Dedifferentiated amniotic fluid mesenchymal stem cell (primary cell): ENCODE measurements at regions not wholly inside any gene's neighbourhood (a gene's known extent, or its start where the extent isn't known, plus 50 kb on each side); places are given as distances from the start of the nearest gene placed in this dataset.
A peak's percentile ranks its signal among the peaks of the same experiment; 100 is the strongest.

Experiments
- DNase-seq: peaks from one replicate; pipeline ENCODE4 v3.0.0-alpha.2; 2016; ENCODE audit errors: extremely low spot score

- peak; percentile 76 for DNase-seq
These were observed 228.8 kb downstream of the CDH11 start for GRCh38 chr16:64892835-64893785.

GRCh38 chr16:64889446-64889845 is 232.4 kb downstream of the CDH11 start:
- no peak for DNase-seq

GRCh38 chr16:64887651-64888050 is 234.2 kb downstream of the CDH11 start:
- no peak for DNase-seq

- no peak for DNase-seq
These were observed 239.6 kb downstream of the CDH11 start for GRCh38 chr16:64882078-64882784.

DNA sequence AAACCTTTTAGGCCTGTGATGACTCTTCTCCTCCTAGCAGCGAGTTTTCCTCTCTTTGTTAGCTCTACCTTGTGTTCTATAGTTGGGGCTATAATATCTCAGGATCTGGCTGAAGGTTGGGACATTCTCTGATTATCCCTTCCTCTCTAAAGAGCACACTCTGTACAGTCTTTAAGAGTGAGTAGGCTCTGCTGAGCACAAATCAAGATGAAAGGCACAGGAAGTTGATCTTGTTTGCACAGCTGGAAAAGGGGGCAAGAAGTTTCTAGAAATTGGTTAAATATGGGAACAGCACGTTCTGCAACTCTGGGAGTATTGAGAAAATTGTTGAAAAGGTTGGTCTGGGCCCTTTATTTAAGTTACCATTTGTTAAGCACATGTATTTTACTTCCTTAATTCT is 240.9 kb downstream of the CDH11 start:
- no peak for DNase-seq

DNA sequence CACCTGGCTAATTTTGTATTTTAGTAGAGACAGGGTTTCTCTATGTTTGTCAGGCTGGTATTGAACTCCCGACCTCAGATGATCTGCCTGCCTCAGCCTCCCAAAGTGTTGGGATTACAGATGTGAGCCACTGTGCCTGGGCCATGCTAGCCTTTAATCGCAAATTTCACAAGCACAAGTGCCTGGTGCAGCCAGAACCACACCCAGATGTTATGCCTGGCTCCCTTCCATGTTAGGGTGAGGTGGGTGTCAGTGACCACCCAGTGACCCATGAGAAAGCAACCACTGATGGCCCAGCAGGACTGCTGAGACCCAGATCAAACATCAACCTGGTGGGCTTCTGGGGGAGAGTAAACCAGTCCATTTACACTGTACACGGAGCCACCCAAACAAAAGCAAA is 241.9 kb downstream of the CDH11 start:
- DNase-seq = no peak

GRCh38 chr16:64878940-64879339 is 242.9 kb downstream of the CDH11 start:
- no peak for DNase-seq

GRCh38 chr16:64872101-64872500 is 249.8 kb downstream of the CDH11 start:
- DNase-seq = no peak

GRCh38 chr16:64870859-64871258 is 251.0 kb downstream of the CDH11 start:
- no peak for DNase-seq

DNA sequence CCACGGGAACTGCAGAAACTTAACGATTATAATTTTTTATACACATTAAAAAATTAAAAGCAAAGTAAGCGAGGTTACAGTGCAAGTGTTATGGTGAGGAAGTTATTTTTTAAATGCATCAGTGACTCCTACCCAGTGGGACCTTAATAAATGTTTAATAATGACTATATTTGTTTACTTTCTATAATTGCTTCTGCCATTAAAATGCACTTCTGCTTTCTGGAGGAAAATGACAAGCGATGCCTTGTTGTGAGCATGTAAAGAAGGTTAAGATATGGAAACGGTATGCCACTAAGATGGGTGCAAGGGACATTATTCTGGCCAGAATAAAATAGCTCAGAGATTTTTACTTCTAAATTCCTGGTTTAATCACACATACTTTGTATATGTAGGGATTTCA is 252.1 kb downstream of the CDH11 start:
- no peak for DNase-seq

- no peak for DNase-seq
These were observed 255.8 kb downstream of the CDH11 start for GRCh38 chr16:64866021-64866420.

DNA sequence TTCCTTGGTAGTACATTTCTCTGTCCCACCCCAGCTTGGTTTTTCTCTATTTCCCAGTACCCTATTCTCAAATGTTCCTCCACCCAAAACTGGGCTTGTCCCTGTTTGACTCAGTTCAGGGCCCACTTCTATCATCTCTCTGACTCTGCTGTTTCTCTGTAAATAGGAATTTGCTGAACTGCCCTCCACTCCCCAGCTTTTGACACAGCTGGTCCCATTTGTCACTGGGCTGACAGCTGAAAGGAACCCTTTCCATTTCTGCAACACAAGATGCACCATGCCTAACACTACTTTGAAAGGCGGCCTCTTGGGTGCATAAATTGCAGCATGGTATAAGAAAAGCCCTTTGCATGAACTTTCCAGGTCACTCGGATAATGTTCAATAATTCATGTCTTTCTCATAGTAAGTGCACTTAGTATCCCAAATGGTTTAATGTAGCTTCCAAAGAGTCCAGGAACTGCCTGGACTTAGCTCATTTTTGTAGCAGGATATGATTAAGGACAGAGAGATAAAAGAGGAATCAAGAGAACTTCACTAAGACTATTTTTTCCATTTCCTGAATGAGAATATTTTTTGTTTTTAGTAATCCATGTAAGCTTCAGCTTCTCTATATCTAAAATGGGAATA is 256.7 kb downstream of the CDH11 start:
- DNase-seq = no peak

- DNase-seq = peak; percentile 86
These were observed 257.5 kb downstream of the CDH11 start for GRCh38 chr16:64864232-64864809.

- peak; percentile 28 for DNase-seq
These were observed 263.8 kb downstream of the CDH11 start for GRCh38 chr16:64858076-64858475.

DNA sequence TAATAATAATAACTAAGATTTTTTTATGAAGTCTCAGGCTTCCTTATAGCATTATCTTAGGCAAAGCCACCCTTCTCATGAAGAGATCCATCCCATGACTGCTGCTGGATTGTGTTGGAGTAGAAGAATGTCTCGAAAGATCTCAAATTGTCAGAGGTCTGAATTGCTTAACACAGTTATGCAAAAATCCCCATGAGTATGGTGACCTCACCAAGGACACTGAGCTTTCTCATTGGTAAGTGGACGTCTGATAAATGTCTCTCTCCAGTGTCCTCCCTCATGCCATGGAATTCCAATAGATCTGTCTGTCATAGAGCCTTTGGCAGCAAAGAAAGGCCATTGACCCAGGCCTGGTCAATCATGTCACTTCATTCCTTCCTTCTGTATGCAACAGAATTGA is 264.5 kb downstream of the CDH11 start:
- no peak for DNase-seq

DNA sequence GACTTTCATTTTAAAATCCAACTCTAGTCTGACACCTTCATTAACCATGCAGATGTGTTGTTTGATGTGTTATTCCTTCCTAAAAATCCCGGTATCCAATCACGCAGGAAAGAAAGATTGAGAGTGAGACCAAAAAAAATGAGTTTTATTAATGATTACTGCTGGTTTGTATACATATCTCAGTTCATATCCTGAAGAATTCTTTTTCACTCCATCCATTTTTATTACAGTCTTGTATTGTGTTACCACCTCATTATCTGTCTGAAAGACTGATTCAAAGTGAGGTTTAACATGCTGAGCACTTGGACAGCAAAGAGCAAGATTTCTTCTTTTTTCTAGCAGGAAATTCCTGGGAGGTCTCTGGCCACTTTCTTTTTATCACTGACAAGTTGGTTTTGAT is 268.3 kb downstream of the CDH11 start:
- DNase-seq = no peak

DNA sequence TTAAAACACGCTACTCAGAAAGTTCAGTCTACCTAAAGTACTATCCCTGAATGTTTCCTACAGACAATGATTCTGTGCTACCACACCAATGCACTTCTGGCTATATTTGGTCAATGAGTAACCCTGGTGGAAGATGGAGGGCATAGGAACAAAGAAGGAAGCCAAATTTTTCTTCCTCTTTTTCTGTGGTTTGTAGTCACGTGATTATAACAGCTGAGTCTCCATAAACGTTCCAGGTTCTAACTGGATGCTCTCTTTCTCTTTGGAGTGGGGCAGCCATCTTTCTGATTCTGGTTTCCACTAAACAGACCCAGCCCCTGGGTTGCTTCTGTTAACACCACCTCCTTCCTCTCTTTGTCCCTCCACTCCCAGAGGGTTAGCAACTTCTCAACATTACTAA is 274.9 kb downstream of the CDH11 start:
- DNase-seq = no peak

DNA sequence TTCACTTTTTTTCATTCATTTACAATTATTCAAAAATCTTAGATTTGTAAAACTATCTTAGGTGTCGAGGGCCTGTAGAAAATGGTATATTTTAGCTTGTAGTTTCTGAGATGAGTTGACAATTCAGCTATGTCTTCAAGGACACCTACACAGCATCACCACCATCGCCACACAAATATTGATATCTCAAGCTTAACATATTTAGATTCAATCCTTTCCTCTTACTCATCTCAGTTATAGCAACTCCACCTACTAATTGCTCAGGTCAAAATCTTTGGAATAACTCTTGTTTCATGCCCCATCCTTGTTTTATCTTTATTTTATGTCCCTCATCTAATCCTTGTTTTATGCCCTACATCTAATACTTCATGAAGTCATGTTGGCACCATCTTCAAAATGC is 276.8 kb downstream of the CDH11 start:
- no peak for DNase-seq

- DNase-seq = no peak
These were observed 280.4 kb downstream of the CDH11 start for GRCh38 chr16:64841482-64841881.

- DNase-seq = peak; percentile 18
These were observed 280.8 kb downstream of the CDH11 start for GRCh38 chr16:64841071-64841470.

- peak; percentile 81 for DNase-seq
These were observed 291.2 kb downstream of the CDH11 start for GRCh38 chr16:64830653-64831052.

DNA sequence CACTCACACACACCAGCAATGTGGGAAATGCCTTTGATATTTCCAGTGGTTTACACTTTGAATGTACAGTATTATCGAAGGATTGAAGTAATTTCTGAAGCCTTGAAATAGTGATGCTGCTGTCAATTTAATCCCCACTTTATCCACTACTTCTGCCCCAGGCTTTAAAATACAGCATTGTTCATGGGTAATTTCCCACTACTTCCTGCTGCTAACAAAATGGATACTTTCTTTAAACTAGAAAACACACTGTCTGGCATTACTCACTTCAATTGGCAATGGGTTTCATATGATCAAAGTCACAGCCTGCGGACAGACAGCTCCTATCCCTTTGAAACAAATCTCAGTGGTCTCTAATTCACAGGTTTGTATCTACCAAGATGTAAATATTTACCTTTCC is 292.2 kb downstream of the CDH11 start:
- DNase-seq = no peak
